Effector memory CD4-positive, alpha-beta T cell (primary cell): ENCODE measurements at regions not wholly inside any gene's neighbourhood (a gene's known extent, or its start where the extent isn't known, plus 50 kb on each side); places are given as distances from the start of the nearest gene placed in this dataset.

Experiments
- DNase-seq, 3 donors: peaks; one replicate each; pipeline ENCODE4 v3.0.0-alpha.2; 2020
- H3K27ac ChIP-seq: 2 replicates; pipeline ENCODE4 v1.7.0; 2013; ENCODE audit warnings: mild to moderate bottlenecking, low read length, moderate library complexity; ENCODE audit not compliant: insufficient read depth, poor library complexity, severe bottlenecking
- H3K27me3 ChIP-seq: replicated peaks from 2 replicates; pipeline ENCODE4 v1.7.0; 2013; ENCODE audit warnings: mild to moderate bottlenecking, low read length; ENCODE audit not compliant: insufficient read depth, control insufficient read depth, poor library complexity, severe bottlenecking
- H3K36me3 ChIP-seq: 2 replicates; pipeline ENCODE4 v1.7.0; 2013; ENCODE audit warnings: mild to moderate bottlenecking, low read length, moderate library complexity; ENCODE audit not compliant: control insufficient read depth, insufficient read depth
- H3K4me1 ChIP-seq: 2 replicates; pipeline ENCODE4 v1.7.0; 2013; ENCODE audit warnings: low read length, mild to moderate bottlenecking; ENCODE audit not compliant: control insufficient read depth, insufficient read depth, poor library complexity, severe bottlenecking
- H3K4me3 ChIP-seq: 2 replicates; pipeline ENCODE4 v1.7.0; 2013; ENCODE audit warnings: low read length, low read depth, mild to moderate bottlenecking; ENCODE audit not compliant: insufficient read depth, poor library complexity, severe bottlenecking
- H3K9me3 ChIP-seq: 2 replicates; pipeline ENCODE4 v1.7.0; 2013; ENCODE audit warnings: mild to moderate bottlenecking, low read length, moderate library complexity; ENCODE audit not compliant: control insufficient read depth

- no peaks in the 10 kb centered on the region for H3K4me1 ChIP-seq
- H3K4me3 ChIP-seq, result no peak overlapping the region
- H3K27ac ChIP-seq, result no peak overlapping the region
- H3K9me3 ChIP-seq, result no peaks in the 10 kb centered on the region
- no peaks in the 10 kb centered on the region for H3K36me3 ChIP-seq
- DNase-seq, result no peak
- H3K27me3 ChIP-seq, result no peaks in the 10 kb centered on the region
Measured at GRCh38 chr1:199688133-199688676, 339.3 kb upstream of the NR5A2 start.

- Histone ChIP-seq H3K4me1 (no peaks in the 10 kb centered on the region), H3K4me3 (no peak overlapping the region), H3K36me3 (no peaks in the 10 kb centered on the region), H3K27me3 (no peaks in the 10 kb centered on the region), H3K9me3 (no peaks in the 10 kb centered on the region), H3K27ac (no peak overlapping the region)
- no peak for DNase-seq
Measured at GRCh38 chr1:199688774-199689173, 338.7 kb upstream of the NR5A2 start.

GRCh38 chr1:199690496-199690895 lies 337.0 kb upstream of the NR5A2 start:
- no peaks in the 10 kb centered on the region for H3K36me3 ChIP-seq
- H3K27ac ChIP-seq, result no peak overlapping the region
- H3K4me1 ChIP-seq, result no peaks in the 10 kb centered on the region
- DNase-seq, result no peak
- no peaks in the 10 kb centered on the region for H3K9me3 ChIP-seq
- no peaks in the 10 kb centered on the region for H3K27me3 ChIP-seq
- no peak overlapping the region for H3K4me3 ChIP-seq

- no peak overlapping the region for H3K27ac ChIP-seq
- no peak for DNase-seq
- H3K36me3 ChIP-seq, result no peaks in the 10 kb centered on the region
- no peak overlapping the region for H3K4me3 ChIP-seq
- no peaks in the 10 kb centered on the region for H3K9me3 ChIP-seq
- H3K4me1 ChIP-seq, result no peaks in the 10 kb centered on the region
- no peaks in the 10 kb centered on the region for H3K27me3 ChIP-seq
Measured at GRCh38 chr1:199691540-199691939, 336.0 kb upstream of the NR5A2 start.

GRCh38 chr1:199693724-199694123 lies 333.8 kb upstream of the NR5A2 start:
- no peaks in the 10 kb centered on the region for H3K4me1 ChIP-seq
- H3K36me3 ChIP-seq, result no peaks in the 10 kb centered on the region
- no peaks in the 10 kb centered on the region for H3K27me3 ChIP-seq
- no peak for DNase-seq
- no peaks in the 10 kb centered on the region for H3K9me3 ChIP-seq
- no peak overlapping the region for H3K4me3 ChIP-seq
- H3K27ac ChIP-seq, result no peak overlapping the region

- no peak overlapping the region for H3K27ac ChIP-seq
- no peaks in the 10 kb centered on the region for H3K27me3 ChIP-seq
- H3K4me3 ChIP-seq, result no peak overlapping the region
- H3K4me1 ChIP-seq, result no peaks in the 10 kb centered on the region
- no peak for DNase-seq
- H3K9me3 ChIP-seq, result no peaks in the 10 kb centered on the region
- H3K36me3 ChIP-seq, result no peaks in the 10 kb centered on the region
Measured at GRCh38 chr1:199696225-199696624, 331.3 kb upstream of the NR5A2 start.

- Histone ChIP-seq H3K9me3 (no peaks in the 10 kb centered on the region), H3K27ac (no peak overlapping the region), H3K4me3 (no peak overlapping the region), H3K36me3 (no peaks in the 10 kb centered on the region), H3K4me1 (no peaks in the 10 kb centered on the region), H3K27me3 (no peaks in the 10 kb centered on the region)
- no peak for DNase-seq
Measured at GRCh38 chr1:199698222-199698621, 329.3 kb upstream of the NR5A2 start.

- DNase-seq, result no peak
- H3K4me3 ChIP-seq, result no peak overlapping the region
- no peaks in the 10 kb centered on the region for H3K4me1 ChIP-seq
- H3K27me3 ChIP-seq, result no peaks in the 10 kb centered on the region
- no peak overlapping the region for H3K27ac ChIP-seq
- no peaks in the 10 kb centered on the region for H3K9me3 ChIP-seq
- H3K36me3 ChIP-seq, result no peaks in the 10 kb centered on the region
Measured at GRCh38 chr1:199700551-199700950, 327.0 kb upstream of the NR5A2 start.

- H3K4me3 ChIP-seq, result no peak overlapping the region
- no peaks in the 10 kb centered on the region for H3K36me3 ChIP-seq
- no peak for DNase-seq
- H3K4me1 ChIP-seq, result no peaks in the 10 kb centered on the region
- H3K27ac ChIP-seq, result no peak overlapping the region
- no peaks in the 10 kb centered on the region for H3K27me3 ChIP-seq
- no peaks in the 10 kb centered on the region for H3K9me3 ChIP-seq
Measured at GRCh38 chr1:199701726-199702125, 325.8 kb upstream of the NR5A2 start.

GRCh38 chr1:199704231-199704630 lies 323.3 kb upstream of the NR5A2 start:
- no peaks in the 10 kb centered on the region for H3K4me1 ChIP-seq
- H3K27me3 ChIP-seq, result no peaks in the 10 kb centered on the region
- no peak overlapping the region for H3K4me3 ChIP-seq
- DNase-seq, result no peak
- H3K9me3 ChIP-seq, result no peaks in the 10 kb centered on the region
- no peak overlapping the region for H3K27ac ChIP-seq
- no peaks in the 10 kb centered on the region for H3K36me3 ChIP-seq

- Histone ChIP-seq H3K36me3 (no peaks in the 10 kb centered on the region), H3K4me1 (no peaks in the 10 kb centered on the region), H3K9me3 (no peaks in the 10 kb centered on the region), H3K4me3 (no peak overlapping the region), H3K27ac (no peak overlapping the region), H3K27me3 (no peaks in the 10 kb centered on the region)
- DNase-seq, result no peak
Measured at GRCh38 chr1:199705825-199706224, 321.7 kb upstream of the NR5A2 start.
